GM18867 (cell line): ENCODE measurements at regions not wholly inside any gene's neighbourhood (a gene's known extent, or its start where the extent isn't known, plus 50 kb on each side); places are given as distances from the start of the nearest gene placed in this dataset.
A peak's percentile ranks its signal among the peaks of the same experiment; 100 is the strongest.
"Not testable (repeated sequence)": the region's sequence is repeated elsewhere in the genome, so short reads cannot be mapped to it uniquely, and the experiment has no call there.

Experiments used
- ATAC-seq: cut with Tn5 transposase; IDR thresholded peaks from one replicate; pipeline ENCODE4 v1.9.1; 2021; ENCODE audit warnings: mild to moderate bottlenecking, moderate library complexity; ENCODE audit not compliant: unreplicated experiment

- no peak for ATAC-seq
Observed at GRCh38 chr6:14510038-14510437, 392.5 kb downstream of the CD83 start.

DNA sequence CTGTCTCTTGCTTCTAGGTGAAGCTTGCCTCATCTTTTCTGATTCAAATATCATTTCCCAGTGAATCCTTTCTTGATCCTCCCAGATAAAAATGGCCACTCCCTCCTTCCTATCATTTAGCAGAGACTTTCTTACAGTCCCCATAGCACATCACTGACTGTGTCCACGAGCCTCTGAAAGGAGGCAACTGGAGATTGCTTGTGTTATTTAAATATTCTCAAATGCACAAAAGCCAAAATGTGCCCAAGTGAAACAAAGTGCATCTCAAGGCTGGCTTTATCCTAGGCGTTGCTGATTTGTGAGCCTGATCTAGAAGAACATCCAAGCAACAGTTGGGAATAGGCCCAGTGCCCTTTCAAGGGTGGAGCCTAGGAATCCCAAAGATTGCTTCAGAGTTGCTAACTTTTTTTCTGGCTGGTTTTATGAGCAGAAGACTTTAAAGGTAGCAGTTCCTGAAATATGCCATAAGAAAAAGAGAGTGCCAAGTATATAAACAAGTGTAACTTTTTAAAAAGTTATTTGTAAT is 393.6 kb downstream of the CD83 start:
- ATAC-seq, result no peak

- no peak for ATAC-seq
Observed at GRCh38 chr6:14512246-14512645, 394.7 kb downstream of the CD83 start.

- no peak for ATAC-seq
Observed at GRCh38 chr6:14513496-14514393, 396.2 kb downstream of the CD83 start.

- no peak for ATAC-seq
Observed at GRCh38 chr6:14516956-14517355, 399.4 kb downstream of the CD83 start.

DNA sequence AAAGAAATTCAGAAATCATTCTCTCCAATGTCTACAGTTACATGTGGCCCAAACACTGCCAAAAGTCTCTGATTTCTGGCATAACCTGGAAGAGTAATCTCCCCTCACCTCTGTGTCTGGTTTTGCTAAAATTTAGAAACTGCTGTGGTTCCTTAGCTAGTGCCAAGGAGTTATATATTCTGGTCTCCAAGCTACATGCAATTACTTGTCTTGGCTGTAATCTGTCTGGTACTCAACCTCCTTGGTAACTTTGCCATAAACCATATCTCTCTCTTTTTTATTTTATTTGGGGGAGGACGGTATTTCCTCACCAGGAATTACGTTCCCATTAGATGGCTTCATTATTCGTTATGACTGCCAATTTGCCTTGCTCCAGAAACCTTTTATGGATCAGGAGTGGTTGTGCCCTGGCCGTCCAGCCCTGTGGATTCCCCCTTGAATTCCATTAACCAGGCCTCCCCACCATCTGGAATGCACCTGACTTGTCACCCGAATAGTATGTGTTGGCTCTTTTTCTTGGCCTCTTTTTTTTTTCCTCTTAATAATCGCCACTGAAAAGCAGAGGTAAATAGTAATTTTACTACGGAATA is 400.0 kb downstream of the CD83 start:
- ATAC-seq, result no peak

GRCh38 chr6:14518515-14519217 is 401.1 kb downstream of the CD83 start:
- no peak for ATAC-seq

- no peak for ATAC-seq
Observed at GRCh38 chr6:14520029-14520428, 402.5 kb downstream of the CD83 start.

GRCh38 chr6:14520536-14520935 is 403.0 kb downstream of the CD83 start:
- no peak for ATAC-seq

DNA sequence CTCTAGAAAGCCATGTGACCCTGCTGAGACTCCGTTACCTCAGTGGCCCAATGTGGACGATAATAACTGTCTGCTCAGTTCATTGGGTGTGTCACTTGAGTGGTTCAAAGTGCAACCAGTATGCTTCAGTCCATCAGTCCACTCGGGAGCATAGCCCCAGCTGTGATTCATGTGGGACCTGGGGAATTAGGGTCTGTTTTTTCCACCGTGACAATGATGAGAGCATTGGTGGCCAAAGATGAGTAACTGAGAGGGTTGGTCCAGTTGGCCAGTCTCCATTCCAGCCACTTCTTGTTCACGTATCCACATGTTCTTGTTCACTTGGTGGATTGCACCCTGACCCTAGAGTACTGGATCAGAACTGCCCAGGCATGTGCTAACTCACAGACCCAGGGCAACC is 403.6 kb downstream of the CD83 start:
- no peak for ATAC-seq

DNA sequence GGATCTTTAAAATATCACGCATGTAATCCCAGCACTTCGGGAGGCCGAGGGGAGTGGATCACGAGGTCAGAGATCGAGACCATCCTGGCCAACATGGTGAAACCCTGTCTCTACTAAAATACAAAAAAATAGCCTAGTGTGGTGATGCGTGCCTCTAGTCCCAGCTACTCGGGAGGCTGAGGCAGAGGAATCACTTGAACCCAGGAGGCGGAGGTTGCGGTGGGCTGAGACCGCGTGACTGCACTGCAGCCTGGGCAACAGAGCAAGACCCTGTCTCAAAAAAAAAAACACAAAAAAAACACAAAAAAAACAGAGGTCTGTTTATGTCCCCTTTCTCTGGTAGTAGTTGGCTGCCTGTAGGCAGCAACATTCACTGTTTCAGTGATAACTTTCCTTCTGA is 404.3 kb downstream of the CD83 start:
- not testable (repeated sequence) for ATAC-seq

DNA sequence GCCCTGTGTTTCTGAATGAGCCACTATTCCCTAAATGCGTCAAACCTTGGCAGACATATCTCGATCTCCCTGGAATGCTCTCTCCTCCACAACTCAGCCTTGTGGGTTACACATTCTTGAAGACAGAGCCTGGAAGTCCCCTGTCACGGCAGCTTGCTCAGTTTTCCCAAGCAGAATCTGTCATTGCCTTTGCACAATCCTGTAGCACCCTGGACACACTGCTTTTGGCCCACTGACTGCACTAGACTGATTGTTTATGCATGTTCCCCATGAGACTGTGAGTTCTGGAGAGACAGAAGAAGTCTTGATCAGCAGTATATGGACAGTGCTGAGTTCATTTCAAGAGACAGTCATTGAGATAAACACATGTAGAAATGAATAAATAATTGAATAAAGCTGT is 406.7 kb downstream of the CD83 start:
- no peak for ATAC-seq

GRCh38 chr6:14530385-14530784 is 412.8 kb downstream of the CD83 start:
- ATAC-seq, result no peak

DNA sequence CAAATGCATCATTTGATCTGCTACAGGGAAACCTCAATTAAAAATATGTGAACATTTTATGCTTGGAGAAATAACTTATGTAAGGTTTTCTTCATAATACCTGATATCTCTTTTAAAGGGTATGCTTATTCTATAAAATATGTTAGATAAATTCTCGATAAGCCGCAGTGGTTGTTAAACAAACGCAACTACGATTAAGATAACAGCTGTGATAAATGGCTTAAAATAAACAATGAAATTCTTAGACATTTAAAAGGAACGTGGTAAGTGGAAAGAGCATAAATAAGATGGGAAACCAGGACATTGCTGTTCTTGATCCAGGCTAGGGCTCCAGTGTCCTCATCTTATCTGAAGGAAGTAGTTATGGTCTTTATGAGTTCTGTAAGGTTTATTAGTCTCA is 415.9 kb downstream of the CD83 start:
- no peak for ATAC-seq

DNA sequence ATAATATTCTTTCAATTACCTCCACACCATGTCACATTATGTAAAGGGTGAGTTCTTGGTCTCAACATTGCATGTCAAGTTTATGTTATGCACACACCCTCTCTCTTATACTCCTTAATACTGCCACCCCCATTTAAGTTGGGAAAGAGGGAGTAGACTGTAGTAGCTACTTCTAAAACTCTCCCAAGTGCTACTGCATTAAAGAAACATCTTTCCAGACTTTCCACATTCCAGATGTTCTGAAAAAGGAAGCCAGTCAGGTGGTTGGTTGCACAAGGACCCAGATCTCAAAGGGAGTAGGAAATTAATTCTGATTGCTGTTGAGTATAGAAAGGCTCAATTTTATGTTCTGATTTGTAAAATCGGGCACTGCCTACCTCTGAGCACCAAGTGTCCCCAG is 419.5 kb downstream of the CD83 start:
- ATAC-seq, result no peak

GRCh38 chr6:14540276-14540675 is 422.7 kb downstream of the CD83 start:
- no peak for ATAC-seq

DNA sequence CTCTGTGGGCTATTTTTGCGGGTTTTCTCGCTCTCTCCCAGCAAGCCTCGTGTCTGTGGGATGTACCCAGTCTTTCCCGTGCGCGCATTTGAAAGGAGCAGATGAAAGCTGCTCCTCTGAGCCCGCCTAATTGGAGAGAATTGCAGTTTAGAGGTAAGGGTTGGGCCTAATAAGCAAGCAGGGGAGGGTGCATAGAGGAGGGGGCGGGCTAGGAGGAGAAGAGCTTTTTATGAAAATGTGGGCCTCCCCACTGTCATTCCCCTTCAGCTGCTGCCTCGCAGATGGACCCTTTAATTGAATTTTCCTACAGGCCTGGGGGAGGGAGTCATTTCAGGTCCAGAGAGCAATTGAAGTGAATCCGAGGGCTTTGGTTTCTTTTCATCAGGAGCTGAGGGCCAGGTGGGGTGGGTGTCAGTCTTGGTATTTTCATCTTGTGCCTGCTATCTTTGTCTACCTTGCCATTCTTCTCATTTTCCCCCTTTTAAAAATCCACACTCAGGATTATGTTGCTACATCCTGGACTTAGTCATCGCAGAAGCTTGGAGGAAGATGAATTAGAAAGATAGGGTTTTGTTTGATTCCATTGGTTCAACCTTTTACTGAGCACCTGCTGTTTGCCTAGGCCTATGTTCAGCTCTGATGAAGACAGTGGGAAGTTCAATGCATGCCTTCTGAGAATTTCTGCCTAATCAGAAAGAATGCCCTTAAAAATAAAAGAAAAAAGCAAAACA is 423.4 kb downstream of the CD83 start:
- ATAC-seq, result no peak

DNA sequence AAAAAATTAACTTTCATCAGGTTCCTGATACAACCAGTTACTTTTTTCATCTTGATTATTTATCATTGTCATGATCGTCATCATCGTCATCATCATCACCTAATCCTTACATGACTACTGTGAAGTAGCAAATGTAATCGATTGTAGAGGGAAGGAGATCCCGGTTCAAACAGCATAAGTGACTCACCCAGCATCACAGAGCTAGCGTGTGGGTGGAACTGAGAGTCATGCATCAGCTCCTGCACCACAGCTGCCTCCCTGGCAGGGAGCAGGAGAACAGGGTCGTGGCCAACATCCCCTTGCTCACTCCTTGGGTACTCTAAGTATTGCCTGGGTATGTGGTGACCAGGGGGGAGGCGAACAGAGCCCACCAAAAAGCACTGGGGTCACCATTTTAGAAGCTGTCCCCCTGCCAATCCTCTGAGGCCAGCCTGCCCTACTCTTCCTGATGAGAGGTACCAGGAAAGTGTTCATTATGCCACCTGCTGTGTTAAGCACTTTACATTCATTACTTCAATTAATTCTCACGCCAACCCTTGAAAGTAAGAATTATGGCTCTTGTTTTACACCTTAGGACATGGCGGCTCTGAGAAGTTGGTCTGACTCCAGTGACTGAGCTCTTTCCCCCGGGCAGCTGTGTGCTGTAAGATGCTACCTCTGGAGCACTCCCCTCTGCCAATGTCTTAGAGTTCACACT is 425.2 kb downstream of the CD83 start:
- ATAC-seq, result peak; percentile 71

GRCh38 chr6:14543971-14544585 is 426.5 kb downstream of the CD83 start:
- no peak for ATAC-seq

DNA sequence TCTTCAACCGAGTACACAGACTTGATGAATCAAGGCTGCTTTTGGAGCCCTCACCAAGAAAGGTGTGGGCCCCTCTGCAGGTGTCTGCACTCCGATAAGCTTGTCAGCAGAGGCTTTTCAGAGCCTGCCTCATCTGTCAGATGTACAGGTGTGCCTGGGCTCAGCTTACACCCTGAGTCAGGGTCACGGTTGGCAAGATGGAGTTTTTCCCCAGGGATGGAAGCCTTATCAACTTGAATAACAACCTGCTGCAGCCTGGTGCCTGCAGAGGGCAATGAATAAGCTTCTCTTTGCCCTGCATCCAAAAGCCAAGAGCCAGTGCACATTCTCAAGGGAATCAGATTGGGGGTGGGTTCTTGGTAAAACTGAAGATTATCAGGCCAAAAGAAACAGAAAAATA is 427.1 kb downstream of the CD83 start:
- no peak for ATAC-seq
